ENCODE measurements at regions not wholly inside any gene's neighbourhood (a gene's known extent, or its start where the extent isn't known, plus 50 kb on each side); places are given as distances from the start of the nearest gene placed in this dataset.

DNA sequence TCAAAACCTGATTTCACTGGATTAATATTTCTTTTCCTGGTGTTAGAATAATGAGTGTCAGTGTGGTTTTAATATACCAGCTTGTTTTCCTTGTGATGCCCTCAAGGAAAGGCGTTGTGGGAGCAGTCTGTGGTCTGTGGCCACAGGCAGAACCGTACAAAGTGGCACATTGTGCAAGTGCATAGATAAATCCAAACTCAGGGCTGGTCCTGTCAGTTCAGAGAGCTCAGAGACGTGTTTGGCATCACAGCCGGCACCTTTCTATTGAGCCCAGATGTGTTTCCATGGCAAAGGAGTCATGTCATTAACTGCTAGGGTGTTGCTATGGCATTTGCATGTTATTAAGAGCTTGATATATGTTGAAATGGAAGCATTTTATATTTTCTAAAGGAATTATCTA is 289.9 kb upstream of the RASGRP1 start:
- H3K27ac ChIP-seq (ENCODE audit: low read depth in 1 of 3, low read length in 2 of 3), result no peak overlapping the region
- H3K9me3 ChIP-seq (ENCODE audit: control insufficient read depth in 2 of 2, insufficient read depth in 1 of 2, low read depth in 1 of 2, low read length in 1 of 2), result no peaks in the 10 kb centered on the region
- DNase-seq (no peak), FAIRE-seq (no peak)
- no peaks in the 10 kb centered on the region for H3K36me3 ChIP-seq (ENCODE audit: control insufficient read depth in 3 of 3, insufficient read depth in 2 of 3, low read depth in 1 of 3, low read length in 3 of 3)
- no peaks in the 10 kb centered on the region for H3K4me1 ChIP-seq (ENCODE audit: control insufficient read depth in 3 of 3, insufficient read depth in 2 of 3, low read depth in 1 of 3, low read length in 2 of 3)
- H3K4me3 ChIP-seq (ENCODE audit: low read depth in 1 of 3, low read length in 3 of 3), result no peak overlapping the region
- H3K27me3 ChIP-seq (ENCODE audit: control insufficient read depth in 3 of 3, insufficient read depth in 3 of 3, low read length in 3 of 3), result peaks cover 0 to 2% (median 0%) of the 10 kb centered on the region in 3 donors
- WGBS, 3 donors, result 45 to 59% (median 48%) methylated on average over 4 of the region's 4 CpGs

DNA sequence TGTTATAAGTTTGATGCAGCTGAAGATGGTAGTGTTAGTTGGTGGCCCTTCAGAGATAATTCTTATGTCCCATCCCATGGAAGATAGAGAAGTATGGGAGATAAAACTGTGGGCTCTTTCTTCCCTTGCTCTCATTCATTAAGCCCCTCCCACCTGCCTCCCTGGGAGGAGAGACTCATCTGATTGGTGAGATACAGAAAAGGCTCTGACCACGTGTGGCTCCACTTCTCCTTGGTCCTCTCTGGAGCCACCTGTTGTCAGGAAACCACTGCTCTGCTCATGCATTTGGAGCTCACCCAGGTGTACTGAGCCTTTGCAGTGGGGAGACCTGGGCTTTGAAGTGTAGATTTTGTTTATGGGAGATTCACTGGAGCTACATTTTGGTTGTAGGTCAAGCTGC is 293.2 kb upstream of the RASGRP1 start:
- no peak overlapping the region for H3K27ac ChIP-seq (ENCODE audit: low read depth in 1 of 3, low read length in 2 of 3)
- no peak for DNase-seq
- H3K27me3 ChIP-seq (ENCODE audit: control insufficient read depth in 3 of 3, insufficient read depth in 3 of 3, low read length in 3 of 3), result peaks cover 0 to 2% (median 0%) of the 10 kb centered on the region in 3 donors

DNA sequence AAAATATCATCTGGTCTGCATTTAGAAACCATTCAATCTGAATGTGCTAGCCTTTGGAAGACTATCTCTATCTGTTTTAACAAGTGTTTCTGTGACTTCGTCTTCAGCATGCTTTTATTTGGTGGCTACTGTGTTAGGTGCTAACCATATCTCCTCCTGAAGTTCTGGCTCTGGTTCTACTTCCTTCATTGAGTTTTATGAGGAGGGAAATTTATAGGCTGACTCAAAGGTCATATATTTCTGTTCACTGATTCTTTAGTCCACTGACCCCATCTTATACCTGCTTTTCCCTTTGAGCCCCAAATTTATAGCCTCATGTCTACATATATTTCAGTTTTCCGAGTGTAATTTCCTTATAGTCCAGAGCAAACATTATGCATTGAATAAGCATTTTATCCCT is 295.0 kb upstream of the RASGRP1 start:
- peaks cover 0 to under 1% (median 0%) of the 10 kb centered on the region in 3 donors for H3K27me3 ChIP-seq (ENCODE audit: control insufficient read depth in 3 of 3, insufficient read depth in 3 of 3, low read length in 3 of 3)
- no peak overlapping the region for H3K27ac ChIP-seq (ENCODE audit: low read depth in 1 of 3, low read length in 2 of 3)
- no peak for DNase-seq
- no peaks in the 10 kb centered on the region for H3K36me3 ChIP-seq (ENCODE audit: control insufficient read depth in 3 of 3, insufficient read depth in 2 of 3, low read depth in 1 of 3, low read length in 3 of 3)
- WGBS, 3 donors, result 66 to 81% (median 75%) methylated on average over 2 of the region's 2 CpGs
- H3K9me3 ChIP-seq (ENCODE audit: control insufficient read depth in 2 of 2, insufficient read depth in 1 of 2, low read depth in 1 of 2, low read length in 1 of 2), result no peaks in the 10 kb centered on the region
- H3K4me3 ChIP-seq (ENCODE audit: low read depth in 1 of 3, low read length in 3 of 3), result no peak overlapping the region
- FAIRE-seq, result no peak
- H3K4me1 ChIP-seq (ENCODE audit: control insufficient read depth in 3 of 3, insufficient read depth in 2 of 3, low read depth in 1 of 3, low read length in 2 of 3), result peaks cover 0 to 5% (median 2%) of the 10 kb centered on the region in 3 donors

More for the DNA sequence above, 293.2 kb upstream of the RASGRP1 start:
- Histone ChIP-seq H3K9me3 (ENCODE audit: control insufficient read depth in 2 of 2, insufficient read depth in 1 of 2, low read depth in 1 of 2, low read length in 1 of 2) (no peaks in the 10 kb centered on the region), H3K4me3 (ENCODE audit: low read depth in 1 of 3, low read length in 3 of 3) (no peak overlapping the region), H3K4me1 (ENCODE audit: control insufficient read depth in 3 of 3, insufficient read depth in 2 of 3, low read depth in 1 of 3, low read length in 2 of 3) (peaks cover 0 to 5% (median 2%) of the 10 kb centered on the region in 3 donors), H3K36me3 (ENCODE audit: control insufficient read depth in 3 of 3, insufficient read depth in 2 of 3, low read depth in 1 of 3, low read length in 3 of 3) (no peaks in the 10 kb centered on the region)
- no peak for FAIRE-seq
- WGBS, 3 donors, result 31 to 51% (median 43%) methylated on average over 1 of the region's 1 CpG

DNA sequence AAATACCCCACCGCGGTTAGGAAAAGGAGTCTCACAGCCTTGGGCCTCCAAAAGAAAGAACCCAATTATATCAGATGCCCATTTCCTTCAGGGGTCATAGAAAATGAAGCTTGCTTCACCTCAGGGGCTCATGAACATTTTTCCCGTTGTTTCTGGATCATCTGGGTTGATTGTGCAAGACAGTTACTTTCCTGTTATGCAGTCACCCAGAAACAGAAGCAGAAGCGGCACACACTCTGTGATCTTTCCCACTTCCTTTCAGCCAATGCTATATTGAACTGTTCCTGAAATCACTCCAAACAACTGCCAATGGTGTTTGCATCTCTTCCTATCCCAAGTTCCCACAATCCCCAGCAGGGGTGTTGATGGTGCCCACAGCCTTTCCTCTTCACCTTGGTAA is 295.6 kb upstream of the RASGRP1 start:
- Histone ChIP-seq H3K4me1 (ENCODE audit: control insufficient read depth in 3 of 3, insufficient read depth in 2 of 3, low read depth in 1 of 3, low read length in 2 of 3) (peaks cover 0 to 5% (median 2%) of the 10 kb centered on the region in 3 donors), H3K27me3 (ENCODE audit: control insufficient read depth in 3 of 3, insufficient read depth in 3 of 3, low read length in 3 of 3) (no peaks in the 10 kb centered on the region), H3K27ac (ENCODE audit: low read depth in 1 of 3, low read length in 2 of 3) (peak overlapping the region in 1 of 3 donors; percentile 58), H3K9me3 (ENCODE audit: control insufficient read depth in 2 of 2, insufficient read depth in 1 of 2, low read depth in 1 of 2, low read length in 1 of 2) (no peaks in the 10 kb centered on the region), H3K4me3 (ENCODE audit: low read depth in 1 of 3, low read length in 3 of 3) (no peak overlapping the region), H3K36me3 (ENCODE audit: control insufficient read depth in 3 of 3, insufficient read depth in 2 of 3, low read depth in 1 of 3, low read length in 3 of 3) (no peaks in the 10 kb centered on the region)
- WGBS, 3 donors, result 65 to 78% (median 69%) methylated on average over 4 of the region's 4 CpGs
- FAIRE-seq (no peak), DNase-seq (no peak)

DNA sequence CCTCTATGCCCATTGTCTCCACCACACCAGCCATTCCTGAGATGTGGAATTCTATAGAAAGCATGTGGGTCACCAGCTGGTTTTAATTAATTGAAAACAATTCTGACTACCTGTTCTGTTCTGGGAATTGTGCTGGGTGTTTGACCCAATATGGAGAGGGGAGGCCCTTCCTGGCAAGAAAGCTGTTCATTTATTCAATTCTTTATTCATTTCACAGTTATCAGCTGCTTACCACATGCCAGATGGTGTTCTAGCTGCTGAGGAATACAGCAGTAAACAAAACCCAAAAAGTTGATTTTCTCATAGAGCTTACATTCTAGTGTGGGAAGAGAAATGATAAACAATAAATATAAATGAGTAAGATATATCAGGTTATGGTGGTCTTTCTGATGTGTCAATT is 296.1 kb upstream of the RASGRP1 start:
- FAIRE-seq (no peak), DNase-seq (no peak)
- Histone ChIP-seq H3K27me3 (ENCODE audit: control insufficient read depth in 3 of 3, insufficient read depth in 3 of 3, low read length in 3 of 3) (no peaks in the 10 kb centered on the region), H3K4me1 (ENCODE audit: control insufficient read depth in 3 of 3, insufficient read depth in 2 of 3, low read depth in 1 of 3, low read length in 2 of 3) (peaks cover 0 to 5% (median 2%) of the 10 kb centered on the region in 3 donors), H3K27ac (ENCODE audit: low read depth in 1 of 3, low read length in 2 of 3) (peak overlapping the region in 1 of 3 donors; percentile 58), H3K9me3 (ENCODE audit: control insufficient read depth in 2 of 2, insufficient read depth in 1 of 2, low read depth in 1 of 2, low read length in 1 of 2) (no peaks in the 10 kb centered on the region), H3K4me3 (ENCODE audit: low read depth in 1 of 3, low read length in 3 of 3) (no peak overlapping the region), H3K36me3 (ENCODE audit: control insufficient read depth in 3 of 3, insufficient read depth in 2 of 3, low read depth in 1 of 3, low read length in 3 of 3) (no peaks in the 10 kb centered on the region)

DNA sequence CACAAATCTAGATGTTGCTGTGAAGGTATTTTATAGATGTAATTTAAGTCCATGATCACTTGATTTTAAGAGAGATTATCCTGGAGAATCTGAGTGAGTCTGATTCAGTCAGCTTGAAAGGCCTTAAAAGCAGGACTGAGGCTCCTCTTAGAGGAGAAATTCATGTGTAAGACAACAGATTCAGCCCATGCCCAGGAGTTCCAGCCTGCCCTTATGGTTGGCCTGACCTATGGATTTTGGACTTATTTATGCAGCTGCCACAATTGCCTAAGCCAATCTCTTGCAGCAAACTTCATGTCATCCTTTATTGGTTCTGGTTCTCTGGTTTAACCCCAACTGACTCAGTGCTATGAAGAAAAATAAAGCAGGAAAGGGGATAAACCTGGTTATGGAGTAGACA is 296.5 kb upstream of the RASGRP1 start:
- Histone ChIP-seq H3K4me3 (ENCODE audit: low read depth in 1 of 3, low read length in 3 of 3) (no peak overlapping the region), H3K36me3 (ENCODE audit: control insufficient read depth in 3 of 3, insufficient read depth in 2 of 3, low read depth in 1 of 3, low read length in 3 of 3) (no peaks in the 10 kb centered on the region), H3K4me1 (ENCODE audit: control insufficient read depth in 3 of 3, insufficient read depth in 2 of 3, low read depth in 1 of 3, low read length in 2 of 3) (peaks cover 0 to 5% (median 2%) of the 10 kb centered on the region in 3 donors), H3K27ac (ENCODE audit: low read depth in 1 of 3, low read length in 2 of 3) (peak overlapping the region in 1 of 3 donors; percentile 58), H3K9me3 (ENCODE audit: control insufficient read depth in 2 of 2, insufficient read depth in 1 of 2, low read depth in 1 of 2, low read length in 1 of 2) (no peaks in the 10 kb centered on the region), H3K27me3 (ENCODE audit: control insufficient read depth in 3 of 3, insufficient read depth in 3 of 3, low read length in 3 of 3) (no peaks in the 10 kb centered on the region)
- DNase-seq, result peak; percentile 39 to 74
- FAIRE-seq, result no peak

DNA sequence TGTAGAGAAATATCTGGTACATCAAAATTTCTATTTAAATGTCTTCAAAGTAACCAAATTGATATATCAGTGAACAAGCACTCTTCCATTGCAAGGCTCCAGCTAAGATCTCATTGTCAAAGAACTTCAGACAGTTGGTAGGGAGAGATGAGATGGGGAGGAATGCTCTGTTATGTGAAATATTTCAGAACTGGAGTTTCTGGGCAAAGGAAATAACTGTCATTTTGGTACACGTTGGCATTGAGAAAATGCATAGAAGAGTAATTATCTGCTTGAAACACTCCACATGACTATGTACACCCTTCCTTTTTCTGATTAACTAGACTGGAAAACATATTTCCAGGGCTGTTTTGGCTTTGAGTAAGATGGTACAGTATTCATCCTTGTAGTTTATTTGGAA is 297.5 kb upstream of the RASGRP1 start:
- WGBS, 3 donors, result 57 to 71% (median 64%) methylated on average over 1 of the region's 1 CpG
- FAIRE-seq (no peak), DNase-seq (no peak)
- H3K9me3 ChIP-seq (ENCODE audit: control insufficient read depth in 2 of 2, insufficient read depth in 1 of 2, low read depth in 1 of 2, low read length in 1 of 2), result no peaks in the 10 kb centered on the region
- H3K27ac ChIP-seq (ENCODE audit: low read depth in 1 of 3, low read length in 2 of 3), result no peak overlapping the region
- no peaks in the 10 kb centered on the region for H3K36me3 ChIP-seq (ENCODE audit: control insufficient read depth in 3 of 3, insufficient read depth in 2 of 3, low read depth in 1 of 3, low read length in 3 of 3)
- H3K27me3 ChIP-seq (ENCODE audit: control insufficient read depth in 3 of 3, insufficient read depth in 3 of 3, low read length in 3 of 3), result no peaks in the 10 kb centered on the region
- H3K4me1 ChIP-seq (ENCODE audit: control insufficient read depth in 3 of 3, insufficient read depth in 2 of 3, low read depth in 1 of 3, low read length in 2 of 3), result peaks cover 0 to 5% (median 2%) of the 10 kb centered on the region in 3 donors
- H3K4me3 ChIP-seq (ENCODE audit: low read depth in 1 of 3, low read length in 3 of 3), result no peak overlapping the region

DNA sequence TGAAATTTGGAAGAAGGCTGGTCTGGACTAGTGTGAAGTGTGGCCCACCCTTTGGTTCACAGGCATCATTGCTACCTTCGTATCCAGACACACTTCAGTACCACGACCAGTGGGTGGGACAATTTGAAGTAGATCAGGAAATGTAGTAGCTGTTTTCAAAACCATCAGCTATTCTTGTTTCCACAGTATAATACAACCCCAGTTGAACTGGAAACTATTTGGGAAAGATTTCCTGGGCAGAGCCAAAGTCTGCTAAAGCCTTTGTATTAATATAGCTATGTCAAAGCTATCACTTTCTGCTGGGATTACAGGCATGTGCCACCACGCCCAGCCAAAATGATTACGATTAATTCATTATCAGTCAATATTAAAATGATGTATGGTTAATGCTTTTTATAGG is 298.8 kb upstream of the RASGRP1 start:
- no peak for FAIRE-seq
- H3K4me1 ChIP-seq (ENCODE audit: control insufficient read depth in 3 of 3, insufficient read depth in 2 of 3, low read depth in 1 of 3, low read length in 2 of 3), result peaks cover 0 to 8% (median 2%) of the 10 kb centered on the region in 3 donors
- WGBS, 3 donors, result 75 to 85% (median 82%) methylated on average over 4 of the region's 4 CpGs

DNA sequence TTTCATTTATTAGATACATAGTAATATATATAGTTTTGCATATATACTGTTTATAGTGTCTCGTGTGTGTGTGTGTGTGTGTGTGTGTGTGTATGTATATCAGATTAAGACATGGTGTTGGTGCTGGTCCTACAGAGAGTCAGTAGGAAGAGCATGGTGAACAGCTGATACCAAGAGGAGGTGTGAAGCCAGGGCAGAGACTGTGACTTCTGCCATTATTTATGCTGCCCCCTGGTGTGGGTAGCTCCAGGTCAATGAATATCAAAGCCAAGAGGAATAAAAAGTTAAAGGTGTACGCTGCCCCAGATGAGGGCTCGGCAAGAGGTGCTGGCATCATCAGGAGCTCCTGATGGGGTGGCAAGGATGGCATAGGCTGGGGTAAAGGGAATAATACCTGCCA is 299.5 kb upstream of the RASGRP1 start:
- DNase-seq, result no peak
- Histone ChIP-seq H3K9me3 (ENCODE audit: control insufficient read depth in 2 of 2, insufficient read depth in 1 of 2, low read depth in 1 of 2, low read length in 1 of 2) (no peaks in the 10 kb centered on the region), H3K27me3 (ENCODE audit: control insufficient read depth in 3 of 3, insufficient read depth in 3 of 3, low read length in 3 of 3) (no peaks in the 10 kb centered on the region), H3K4me3 (ENCODE audit: low read depth in 1 of 3, low read length in 3 of 3) (no peak overlapping the region), H3K4me1 (ENCODE audit: control insufficient read depth in 3 of 3, insufficient read depth in 2 of 3, low read depth in 1 of 3, low read length in 2 of 3) (peaks cover 0 to 8% (median 2%) of the 10 kb centered on the region in 3 donors), H3K36me3 (ENCODE audit: control insufficient read depth in 3 of 3, insufficient read depth in 2 of 3, low read depth in 1 of 3, low read length in 3 of 3) (no peaks in the 10 kb centered on the region), H3K27ac (ENCODE audit: low read depth in 1 of 3, low read length in 2 of 3) (no peak overlapping the region)
- WGBS, 3 donors, result 80 to 87% (median 80%) methylated on average over 3 of the region's 3 CpGs
- no peak for FAIRE-seq

More for the DNA sequence above, 298.8 kb upstream of the RASGRP1 start:
- Histone ChIP-seq H3K36me3 (ENCODE audit: control insufficient read depth in 3 of 3, insufficient read depth in 2 of 3, low read depth in 1 of 3, low read length in 3 of 3) (no peaks in the 10 kb centered on the region), H3K4me3 (ENCODE audit: low read depth in 1 of 3, low read length in 3 of 3) (no peak overlapping the region), H3K27me3 (ENCODE audit: control insufficient read depth in 3 of 3, insufficient read depth in 3 of 3, low read length in 3 of 3) (no peaks in the 10 kb centered on the region), H3K27ac (ENCODE audit: low read depth in 1 of 3, low read length in 2 of 3) (no peak overlapping the region), H3K9me3 (ENCODE audit: control insufficient read depth in 2 of 2, insufficient read depth in 1 of 2, low read depth in 1 of 2, low read length in 1 of 2) (no peaks in the 10 kb centered on the region)
- no peak for DNase-seq

All from small intestine (tissue), 7 donors.